Suprapubic skin (tissue), 4 donors: ENCODE measurements at regions not wholly inside any gene's neighbourhood (a gene's known extent, or its start where the extent isn't known, plus 50 kb on each side); places are given as distances from the start of the nearest gene placed in this dataset.

ENCODE experiments used
- DNase-seq, 2 donors: peaks; one replicate each; pipeline ENCODE4 v3.0.0-alpha.2; 2019; ENCODE audit warnings: low spot score in 2 of 2
- H3K27ac ChIP-seq: fragments of 200-600 bp; sonication (generic); one replicate; pipeline ENCODE4 v1.5.1; 2019
- H3K27me3 ChIP-seq: fragments of 200-600 bp; sonication (generic); one replicate; pipeline ENCODE4 v1.5.1; 2019
- H3K36me3 ChIP-seq: fragments of 200-600 bp; sonication (generic); one replicate; pipeline ENCODE4 v1.5.1; 2019
- H3K4me1 ChIP-seq: fragments of 200-600 bp; sonication (generic); one replicate; pipeline ENCODE4 v1.5.1; 2019
- H3K4me3 ChIP-seq: fragments of 200-600 bp; sonication (generic); one replicate; pipeline ENCODE4 v1.5.1; 2019; ENCODE audit warnings: mild to moderate bottlenecking
- H3K9me3 ChIP-seq: fragments of 200-600 bp; sonication (generic); one replicate; pipeline ENCODE4 v1.5.1; 2019
- CTCF ChIP-seq, 2 donors: fragments of 200-600 bp in 1 of 2; fragments of 450-650 bp in 1 of 2; sonication (generic) in 1 of 2; IDR thresholded peaks; one replicate each; pipeline ENCODE4 v1.5.1; 2016 to 2019; ENCODE audit warnings: antibody characterized with exemption in 2 of 2, mild to moderate bottlenecking in 1 of 2, moderate library complexity in 1 of 2
- EP300 ChIP-seq: sonication (generic); formaldehyde crosslinking; IDR thresholded peaks from one replicate; pipeline ENCODE4 v1.6.1; 2017; ENCODE audit warnings: antibody characterized with exemption
- POLR2A ChIP-seq, 2 donors: fragments of 450-650 bp; IDR thresholded peaks; one replicate each; pipeline ENCODE4 v1.6.1; 2017; ENCODE audit warnings: antibody characterized with exemption in 2 of 2, mild to moderate bottlenecking in 2 of 2, moderate library complexity in 2 of 2
- POLR2AphosphoS5 ChIP-seq, 3 donors: sonication (generic); formaldehyde crosslinking; IDR thresholded peaks; one replicate each; pipeline ENCODE4 v1.6.1; 2017; ENCODE audit warnings: antibody characterized with exemption in 3 of 3
- WGBS: methylation state at CpG from one replicate; pipeline ENCODE4 v1.1.5; 2018; 5-methylcytosine and 5-hydroxymethylcytosine counted together

DNA sequence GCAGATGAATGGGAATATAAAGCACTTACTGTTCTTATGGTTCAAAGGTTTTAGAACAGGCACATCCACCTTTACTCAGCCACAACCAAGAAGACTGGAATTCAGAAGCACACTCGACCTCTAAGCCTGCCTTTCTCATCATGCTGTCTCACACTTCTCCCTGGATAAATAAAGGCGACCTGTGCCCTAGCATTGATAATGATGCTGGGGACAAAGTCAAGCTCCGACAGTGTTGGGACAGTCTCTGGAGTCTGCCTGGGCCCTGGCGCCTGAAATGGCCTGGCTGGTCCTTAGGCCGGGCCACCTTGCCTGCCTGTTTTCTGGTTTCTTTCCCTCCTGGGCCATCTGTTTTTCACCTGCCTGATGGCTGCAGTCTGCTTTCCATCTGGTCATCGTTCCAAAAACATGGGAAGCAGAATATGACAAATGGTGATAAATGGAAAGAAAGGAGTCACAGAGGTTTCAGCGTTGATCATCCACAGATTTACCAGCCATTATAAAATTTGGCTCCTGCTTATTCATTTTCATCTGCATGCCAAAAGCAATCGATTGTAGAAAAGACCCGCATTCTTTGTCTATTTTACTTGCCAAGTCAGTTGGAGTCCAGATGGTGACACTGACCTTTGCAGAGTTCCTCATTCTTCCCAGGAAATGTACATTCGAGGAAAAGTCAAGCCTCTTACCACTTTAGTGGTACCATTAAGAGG, 91.2 kb upstream of the KCNJ15 start:
- Histone ChIP-seq H3K4me3 (no peak overlapping the region), H3K36me3 (no peaks in the 10 kb centered on the region), H3K27me3 (no peaks in the 10 kb centered on the region), H3K27ac (no peak overlapping the region), H3K9me3 (no peaks in the 10 kb centered on the region), H3K4me1 (no peaks in the 10 kb centered on the region)
- DNase-seq, result no peak
- TF ChIP-seq EP300 (no peak), POLR2A (IDR thresholded peaks at IDR 0.05) (no peak), POLR2AphosphoS5 (IDR thresholded peaks at IDR 0.05) (no peak), CTCF (IDR thresholded peaks at IDR 0.05) (no peak)
- WGBS, result 49% methylated on average over 10 of the region's 10 CpGs

GRCh38 chr21:38166173-38166535, 90.6 kb upstream of the KCNJ15 start:
- Histone ChIP-seq H3K4me1 (no peaks in the 10 kb centered on the region), H3K36me3 (no peaks in the 10 kb centered on the region), H3K27ac (no peak overlapping the region), H3K9me3 (no peaks in the 10 kb centered on the region), H3K27me3 (no peaks in the 10 kb centered on the region), H3K4me3 (no peak overlapping the region)
- no peak for DNase-seq
- 50% methylated on average over 7 of the region's 7 CpGs for WGBS
- TF ChIP-seq CTCF (IDR thresholded peaks at IDR 0.05) (no peak), POLR2A (IDR thresholded peaks at IDR 0.05) (no peak), POLR2AphosphoS5 (IDR thresholded peaks at IDR 0.05) (no peak), EP300 (no peak)

- H3K4me1 ChIP-seq, result no peaks in the 10 kb centered on the region
- H3K27ac ChIP-seq, result no peak overlapping the region
- WGBS, result 87% methylated on average over 3 of the region's 3 CpGs
- H3K27me3 ChIP-seq, result no peaks in the 10 kb centered on the region
- no peaks in the 10 kb centered on the region for H3K9me3 ChIP-seq
- TF ChIP-seq EP300 (no peak), CTCF (IDR thresholded peaks at IDR 0.05) (no peak), POLR2A (IDR thresholded peaks at IDR 0.05) (no peak), POLR2AphosphoS5 (IDR thresholded peaks at IDR 0.05) (no peak)
- DNase-seq, result no peak
- H3K36me3 ChIP-seq, result no peaks in the 10 kb centered on the region
- H3K4me3 ChIP-seq, result no peak overlapping the region
Observed at GRCh38 chr21:38167345-38167744, 89.4 kb upstream of the KCNJ15 start.

GRCh38 chr21:38170283-38170682, 86.5 kb upstream of the KCNJ15 start:
- H3K27me3 ChIP-seq, result no peaks in the 10 kb centered on the region
- no peak overlapping the region for H3K27ac ChIP-seq
- no peak overlapping the region for H3K4me3 ChIP-seq
- DNase-seq, result no peak
- no peaks in the 10 kb centered on the region for H3K36me3 ChIP-seq
- H3K9me3 ChIP-seq, result no peaks in the 10 kb centered on the region
- no peaks in the 10 kb centered on the region for H3K4me1 ChIP-seq
- TF ChIP-seq EP300 (no peak), POLR2AphosphoS5 (IDR thresholded peaks at IDR 0.05) (no peak), POLR2A (IDR thresholded peaks at IDR 0.05) (no peak), CTCF (IDR thresholded peaks at IDR 0.05) (peak in 1 of 2 donors; percentile 24)
- WGBS, result 26% methylated on average over 2 of the region's 2 CpGs

DNA sequence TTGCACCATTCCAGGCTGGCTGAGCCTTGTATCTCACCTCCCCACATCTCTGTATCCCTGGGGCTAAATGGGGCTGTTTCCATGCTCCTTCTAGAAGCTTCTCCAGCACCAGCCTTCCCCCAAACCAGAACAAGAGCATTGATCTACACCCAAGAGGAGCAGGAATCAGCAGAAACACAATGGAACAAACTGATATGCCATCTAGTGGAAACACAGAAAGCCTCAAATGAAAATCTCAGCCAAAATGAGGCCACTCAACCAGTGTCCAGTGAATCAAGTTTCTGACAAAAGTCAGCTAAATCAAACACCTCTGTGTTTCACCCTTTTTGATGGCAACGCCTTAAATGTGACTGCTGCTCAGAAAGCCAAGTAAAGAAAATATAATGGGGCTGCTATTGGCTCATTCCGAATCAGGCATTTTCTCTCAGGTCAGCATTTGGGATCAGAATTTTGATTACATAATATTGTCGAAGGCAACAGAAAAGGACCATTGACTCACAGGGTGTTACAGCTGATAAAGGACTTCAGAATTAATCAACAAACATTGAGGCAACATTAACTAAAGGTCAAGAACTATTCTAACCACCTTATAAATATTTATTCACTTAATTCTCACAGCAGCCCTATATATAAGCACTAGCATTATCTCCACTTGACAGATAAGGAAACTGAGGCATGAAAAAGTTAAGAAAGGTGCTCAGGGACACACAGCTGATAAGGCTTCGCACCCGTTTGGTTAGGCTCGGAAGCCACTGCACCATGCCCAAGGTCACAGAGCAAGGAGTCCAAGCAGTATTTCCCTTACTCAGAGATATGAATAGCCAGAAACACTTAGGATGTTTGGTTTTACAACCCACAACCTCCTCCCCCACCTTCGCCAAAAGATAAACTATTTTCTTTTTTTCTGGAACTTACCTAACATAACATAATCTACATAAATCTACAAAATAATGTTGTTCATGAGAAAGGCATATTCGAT, 85.8 kb upstream of the KCNJ15 start:
- H3K4me1 ChIP-seq, result no peaks in the 10 kb centered on the region
- no peak overlapping the region for H3K27ac ChIP-seq
- no peak for DNase-seq
- TF ChIP-seq POLR2AphosphoS5 (IDR thresholded peaks at IDR 0.05) (no peak), POLR2A (IDR thresholded peaks at IDR 0.05) (no peak), CTCF (IDR thresholded peaks at IDR 0.05) (no peak), EP300 (no peak)
- H3K9me3 ChIP-seq, result no peaks in the 10 kb centered on the region
- no peak overlapping the region for H3K4me3 ChIP-seq
- H3K27me3 ChIP-seq, result no peaks in the 10 kb centered on the region
- 74% methylated on average over 8 of the region's 8 CpGs for WGBS
- no peaks in the 10 kb centered on the region for H3K36me3 ChIP-seq
